Astrocyte of the cerebellum (primary cell): ENCODE measurements at regions not wholly inside any gene's neighbourhood (a gene's known extent, or its start where the extent isn't known, plus 50 kb on each side); places are given as distances from the start of the nearest gene placed in this dataset.
"Not testable (repeated sequence)": the region's sequence is repeated elsewhere in the genome, so short reads cannot be mapped to it uniquely, and the experiment has no call there.

Experiments
- DNase-seq: peaks from one replicate; pipeline ENCODE4 v3.0.0-alpha.2; 2011; ENCODE audit warnings: low read depth
- H3K4me3 ChIP-seq: 2 replicates; pipeline ENCODE4 v1.5.1; 2011; ENCODE audit warnings: mild to moderate bottlenecking, low read depth, low read length, moderate library complexity
- in situ Hi-C: cut with HindIII; loops from 2 replicates; pipeline ENCODE4 v1.10.0; 2017; ENCODE audit warnings: low sequenced_read_pairs
- TF ChIP-seq, protein P1 (sequence below): IDR thresholded peaks from 2 replicates; pipeline ENCODE4 v1.5.1; 2012; ENCODE audit warnings: low read length, low read depth, moderate library complexity, mild to moderate bottlenecking; ENCODE audit errors: missing control alignments

DNA sequence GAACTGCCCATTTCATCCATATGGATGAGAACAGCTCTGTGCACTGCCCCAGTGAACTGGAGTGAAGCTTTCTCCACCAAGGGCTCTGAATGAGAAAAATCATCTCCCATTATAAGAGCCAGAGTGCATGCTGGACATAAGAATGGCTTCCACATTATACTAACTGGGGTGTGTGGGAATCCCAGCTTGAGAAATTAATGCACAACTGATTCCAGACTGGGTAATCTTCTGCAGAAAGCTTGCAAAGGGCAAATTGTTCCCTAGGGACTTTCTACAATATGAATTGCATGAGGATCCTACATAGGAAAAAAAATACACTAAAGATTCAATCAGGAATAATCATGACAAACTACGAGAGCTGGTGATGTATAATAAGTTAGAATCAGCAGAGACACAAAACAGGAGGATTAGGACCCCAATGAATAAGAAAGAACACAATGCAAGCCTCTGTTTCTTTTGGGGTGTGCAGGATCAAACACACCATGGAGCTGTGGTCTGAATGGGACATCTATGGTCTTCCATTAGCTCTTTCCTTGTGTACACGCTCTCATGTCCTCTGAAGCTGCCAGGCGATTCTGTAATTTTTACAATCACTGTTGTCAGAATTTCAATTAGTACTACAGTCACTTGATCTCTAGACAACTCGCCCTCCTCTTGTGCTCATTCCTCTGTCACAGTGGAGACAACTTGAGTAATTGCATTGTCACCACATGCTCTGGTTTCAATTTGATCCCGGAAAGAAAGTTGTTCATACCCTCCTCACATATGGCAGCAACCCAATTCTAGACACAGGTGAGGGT is 1327.4 kb downstream of the GATA3 start:
- TF ChIP-seq, protein P1, sequence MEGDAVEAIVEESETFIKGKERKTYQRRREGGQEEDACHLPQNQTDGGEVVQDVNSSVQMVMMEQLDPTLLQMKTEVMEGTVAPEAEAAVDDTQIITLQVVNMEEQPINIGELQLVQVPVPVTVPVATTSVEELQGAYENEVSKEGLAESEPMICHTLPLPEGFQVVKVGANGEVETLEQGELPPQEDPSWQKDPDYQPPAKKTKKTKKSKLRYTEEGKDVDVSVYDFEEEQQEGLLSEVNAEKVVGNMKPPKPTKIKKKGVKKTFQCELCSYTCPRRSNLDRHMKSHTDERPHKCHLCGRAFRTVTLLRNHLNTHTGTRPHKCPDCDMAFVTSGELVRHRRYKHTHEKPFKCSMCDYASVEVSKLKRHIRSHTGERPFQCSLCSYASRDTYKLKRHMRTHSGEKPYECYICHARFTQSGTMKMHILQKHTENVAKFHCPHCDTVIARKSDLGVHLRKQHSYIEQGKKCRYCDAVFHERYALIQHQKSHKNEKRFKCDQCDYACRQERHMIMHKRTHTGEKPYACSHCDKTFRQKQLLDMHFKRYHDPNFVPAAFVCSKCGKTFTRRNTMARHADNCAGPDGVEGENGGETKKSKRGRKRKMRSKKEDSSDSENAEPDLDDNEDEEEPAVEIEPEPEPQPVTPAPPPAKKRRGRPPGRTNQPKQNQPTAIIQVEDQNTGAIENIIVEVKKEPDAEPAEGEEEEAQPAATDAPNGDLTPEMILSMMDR: no peak
- in situ Hi-C loops: no loop called here
- H3K4me3 ChIP-seq: no peak overlapping the region
- no peak for DNase-seq

DNA sequence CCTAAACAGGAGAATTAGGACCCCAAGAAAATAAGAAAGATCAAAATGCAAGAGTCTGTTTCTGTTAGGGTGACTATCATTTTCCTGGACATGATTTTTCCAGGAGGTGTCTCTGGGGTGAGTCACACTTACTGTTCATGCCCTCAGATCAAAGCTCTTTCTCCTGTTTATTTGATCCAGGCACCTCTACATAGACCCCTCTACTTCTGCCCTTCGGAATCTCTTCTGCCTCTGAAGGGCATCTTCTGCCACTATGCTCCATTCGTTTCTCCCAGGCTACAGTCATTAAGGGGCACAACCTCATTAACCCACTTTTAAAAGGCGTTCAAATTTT is 1328.0 kb downstream of the GATA3 start:
- TF ChIP-seq, protein P1: no peak
- no peak for DNase-seq
- in situ Hi-C loops: no loop called here
- no peak overlapping the region for H3K4me3 ChIP-seq

DNA sequence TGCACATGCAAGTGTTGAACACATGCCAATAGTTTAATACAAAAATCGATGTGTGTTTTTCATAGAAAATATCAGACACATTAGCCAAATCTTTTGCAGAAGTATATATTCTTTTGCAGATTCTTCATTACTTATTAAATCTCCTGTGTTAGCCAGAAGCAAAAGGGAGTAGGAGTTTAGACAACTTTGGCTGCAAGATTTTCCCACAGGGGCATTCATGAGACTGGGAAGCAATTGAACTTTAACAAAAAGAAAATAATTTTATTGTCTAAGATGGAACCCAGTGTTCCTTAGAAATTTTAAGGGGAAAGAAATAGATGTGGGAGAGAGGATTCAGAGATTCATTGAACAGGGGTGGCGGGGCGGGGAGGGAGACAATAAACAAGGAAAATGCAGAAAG is 1336.0 kb downstream of the GATA3 start:
- in situ Hi-C loops: no loop called here
- no peak for DNase-seq
- TF ChIP-seq, protein P1: no peak
- H3K4me3 ChIP-seq: no peak overlapping the region

DNA sequence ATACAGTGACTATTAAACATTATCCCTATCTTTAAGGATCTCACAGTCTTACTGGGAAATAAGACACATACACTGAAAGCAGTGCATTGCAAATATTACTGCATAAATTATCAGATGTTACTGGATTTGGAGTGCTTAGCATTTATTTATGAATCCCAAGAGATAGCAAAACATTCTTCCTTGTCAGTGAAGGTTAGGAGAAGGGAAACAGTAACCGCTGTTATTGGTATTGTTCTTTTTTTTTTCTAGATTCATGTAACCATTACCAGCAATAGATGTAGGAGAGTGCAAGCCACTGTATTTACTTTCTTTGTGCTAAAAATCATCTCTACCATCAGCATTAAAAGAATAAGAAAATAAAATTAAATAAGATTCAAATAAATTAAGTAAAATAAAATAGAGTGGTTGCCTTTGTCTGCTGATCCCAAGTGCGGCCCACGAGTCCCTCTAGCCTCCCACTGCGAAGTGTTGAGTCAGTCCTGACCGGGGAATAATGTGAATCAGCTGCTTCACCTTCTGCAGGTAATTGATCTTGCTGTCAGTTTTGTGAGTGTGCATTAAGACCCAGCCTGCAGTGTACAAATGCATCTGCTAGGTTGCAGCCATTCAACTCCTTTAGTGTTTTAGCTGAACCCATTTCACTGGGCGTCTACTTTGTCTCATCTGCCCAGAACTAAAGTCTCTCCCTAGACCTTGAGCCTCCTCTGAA is 1344.9 kb downstream of the GATA3 start:
- no peak overlapping the region for H3K4me3 ChIP-seq
- in situ Hi-C loops: no loop called here
- no peak for DNase-seq
- TF ChIP-seq, protein P1: no peak

DNA sequence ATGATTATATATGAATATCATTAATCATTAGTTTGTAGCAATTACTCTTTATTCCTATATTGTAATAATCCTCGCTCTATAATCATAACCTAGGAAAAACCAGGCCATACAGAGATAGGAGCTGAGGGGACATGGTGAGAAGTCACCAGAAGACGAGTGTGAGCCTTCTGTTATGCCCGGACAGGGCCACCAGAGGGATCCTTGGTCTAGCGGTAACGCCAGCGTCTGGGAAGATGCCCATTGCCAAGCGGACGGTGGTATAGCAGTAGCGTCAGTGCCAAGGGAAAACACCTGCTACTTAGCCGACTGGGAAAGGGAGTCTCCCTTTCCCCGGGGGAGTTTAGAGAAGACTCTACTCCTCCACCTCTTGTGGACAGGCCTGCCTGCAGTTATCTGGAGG is 1347.6 kb downstream of the GATA3 start:
- H3K4me3 ChIP-seq, in situ Hi-C loops, DNase-seq: not testable (repeated sequence)

DNA sequence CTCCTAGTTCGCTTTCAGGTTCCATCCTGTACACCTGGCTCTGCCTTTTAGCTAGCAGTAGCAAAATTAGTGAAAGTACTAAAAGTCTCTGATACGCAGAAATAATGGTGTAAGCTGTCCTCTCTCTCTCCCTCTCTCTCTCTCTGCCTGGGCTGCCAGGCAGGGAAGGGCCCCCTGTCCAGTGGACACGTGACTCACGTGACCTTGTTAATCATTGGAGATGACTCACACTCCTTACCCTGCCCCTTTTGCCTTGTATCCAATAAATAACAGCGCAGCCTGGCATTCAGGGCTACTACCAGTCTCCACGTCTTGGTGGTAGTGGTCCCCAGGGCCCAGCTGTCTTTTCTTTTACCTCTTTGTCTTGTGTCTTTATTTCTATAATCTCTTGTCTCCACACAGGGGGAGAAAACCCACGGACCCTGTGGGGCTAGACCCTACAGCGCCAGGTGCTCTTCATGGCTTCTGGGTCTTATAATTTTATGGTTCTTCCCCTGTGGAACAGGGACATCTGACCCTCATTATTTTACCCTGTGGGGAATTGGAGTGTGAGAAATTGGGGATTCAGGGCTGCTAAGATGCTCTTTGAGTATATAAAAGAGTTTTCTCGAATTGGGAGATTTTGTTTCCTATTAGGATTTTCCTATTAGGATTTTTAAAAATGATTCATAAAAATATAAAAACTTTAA is 1348.2 kb downstream of the GATA3 start:
- DNase-seq, H3K4me3 ChIP-seq, in situ Hi-C loops: not testable (repeated sequence)

DNA sequence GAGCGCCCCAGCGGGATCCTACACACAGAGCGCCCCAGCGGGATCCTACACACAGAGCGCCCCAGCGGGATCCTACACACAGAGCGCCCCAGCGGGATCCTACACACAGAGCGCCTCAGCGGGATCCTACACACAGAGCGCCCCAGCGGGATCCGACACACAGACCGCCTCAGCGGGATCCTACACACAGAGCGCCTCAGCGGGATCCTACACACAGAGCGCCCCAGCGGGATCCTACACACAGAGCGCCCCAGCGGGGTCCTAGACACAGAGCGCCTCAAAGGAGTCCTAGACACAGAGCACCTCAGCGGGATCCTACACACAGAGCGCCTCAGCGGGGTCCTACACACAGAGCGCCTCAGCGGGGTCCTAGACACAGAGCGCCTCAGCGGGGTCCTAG is 1352.7 kb downstream of the GATA3 start:
- H3K4me3 ChIP-seq, in situ Hi-C loops, DNase-seq: not testable (repeated sequence)

DNA sequence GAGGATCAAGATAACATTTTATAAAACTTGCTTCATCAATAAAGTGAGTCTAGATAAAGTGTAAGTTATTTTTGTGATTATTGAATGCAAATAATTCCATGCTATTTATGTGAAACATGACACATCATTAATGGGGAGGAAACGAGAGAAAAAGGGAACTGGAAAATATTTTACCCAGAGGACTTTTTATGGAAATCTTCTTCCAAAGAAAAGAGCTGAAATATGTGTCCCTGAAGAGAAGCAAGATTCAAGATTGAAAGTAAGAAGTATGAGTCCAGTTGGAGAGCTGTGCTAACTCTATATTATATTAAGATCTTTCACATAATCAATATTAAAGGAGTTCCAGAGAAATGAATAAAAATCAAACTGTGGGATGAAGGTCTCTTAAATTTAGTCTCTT is 1361.8 kb downstream of the GATA3 start:
- in situ Hi-C loops: no loop called here
- TF ChIP-seq, protein P1: no peak
- DNase-seq: no peak

More for the DNA sequence above, 1361.8 kb downstream of the GATA3 start:
- H3K4me3 ChIP-seq: no peak overlapping the region
